ENCODE measurements at regions not wholly inside any gene's neighbourhood (a gene's known extent, or its start where the extent isn't known, plus 50 kb on each side); places are given as distances from the start of the nearest gene placed in this dataset.
"Not testable (repeated sequence)": the region's sequence is repeated elsewhere in the genome, so short reads cannot be mapped to it uniquely, and the experiment has no call there.

- no TSS peak for BruUV-seq (replicated peaks)
- Mint-ChIP-seq H3K27me3 (ENCODE audit: unreplicated experiment) (no peaks in the 10 kb centered on the region), H3K36me3 (ENCODE audit: insufficient read depth, unreplicated experiment) (no peaks in the 10 kb centered on the region), H3K27ac (ENCODE audit: unreplicated experiment) (no peak overlapping the region), H3K9me3 (ENCODE audit: low read depth, unreplicated experiment) (no peaks in the 10 kb centered on the region), H3K4me1 (ENCODE audit: low read depth, unreplicated experiment) (no peaks in the 10 kb centered on the region), H3K4me3 (ENCODE audit: low read depth, unreplicated experiment) (no peak overlapping the region)
- TF ChIP-seq CTCF (IDR thresholded peaks at IDR 0.05; ENCODE audit: unreplicated experiment) = no peak
- DNase-seq = no peak
- intact Hi-C loops (cut with micrococcal nuclease; ENCODE audit: unreplicated experiment) = no loop called here
- CTCF ChIA-PET = no interaction called here
Observed at GRCh38 chr2:221893501-221893900, 321.4 kb upstream of the EPHA4 start.

GRCh38 chr2:221892006-221892405, 319.9 kb upstream of the EPHA4 start:
- CTCF ChIA-PET; H3K4me1 Mint-ChIP-seq (ENCODE audit: low read depth, unreplicated experiment); H3K27ac Mint-ChIP-seq (ENCODE audit: unreplicated experiment): not testable (repeated sequence)

GRCh38 chr2:221883976-221884375, 311.9 kb upstream of the EPHA4 start:
- no TSS peak for BruUV-seq (replicated peaks)

More at GRCh38 chr2:221892006-221892405, 319.9 kb upstream of the EPHA4 start:
- DNase-seq; H3K9me3 Mint-ChIP-seq (ENCODE audit: low read depth, unreplicated experiment); H3K27me3 Mint-ChIP-seq (ENCODE audit: unreplicated experiment); H3K36me3 Mint-ChIP-seq (ENCODE audit: insufficient read depth, unreplicated experiment); intact Hi-C loops (cut with micrococcal nuclease; ENCODE audit: unreplicated experiment); H3K4me3 Mint-ChIP-seq (ENCODE audit: low read depth, unreplicated experiment); BruUV-seq (replicated peaks): not testable (repeated sequence)

GRCh38 chr2:221876016-221876415, 303.9 kb upstream of the EPHA4 start:
- Mint-ChIP-seq H3K36me3 (ENCODE audit: insufficient read depth, unreplicated experiment) (no peaks in the 10 kb centered on the region), H3K9me3 (ENCODE audit: low read depth, unreplicated experiment) (no peaks in the 10 kb centered on the region), H3K4me1 (ENCODE audit: low read depth, unreplicated experiment) (no peaks in the 10 kb centered on the region), H3K27me3 (ENCODE audit: unreplicated experiment) (no peaks in the 10 kb centered on the region), H3K27ac (ENCODE audit: unreplicated experiment) (no peak overlapping the region), H3K4me3 (ENCODE audit: low read depth, unreplicated experiment) (no peak overlapping the region)
- no peak for TF ChIP-seq CTCF (IDR thresholded peaks at IDR 0.05; ENCODE audit: unreplicated experiment)
- no TSS peak for BruUV-seq (replicated peaks)
- CTCF ChIA-PET = no interaction called here
- intact Hi-C loops (cut with micrococcal nuclease; ENCODE audit: unreplicated experiment) = no loop called here
- DNase-seq = no peak

More at GRCh38 chr2:221883976-221884375, 311.9 kb upstream of the EPHA4 start:
- DNase-seq = no peak
- H3K27me3 Mint-ChIP-seq (ENCODE audit: unreplicated experiment) = no peaks in the 10 kb centered on the region
- no peak overlapping the region for H3K4me3 Mint-ChIP-seq (ENCODE audit: low read depth, unreplicated experiment)
- CTCF ChIA-PET = no interaction called here
- intact Hi-C loops (cut with micrococcal nuclease; ENCODE audit: unreplicated experiment) = no loop called here
- no peak for TF ChIP-seq CTCF (IDR thresholded peaks at IDR 0.05; ENCODE audit: unreplicated experiment)
- no peaks in the 10 kb centered on the region for H3K36me3 Mint-ChIP-seq (ENCODE audit: insufficient read depth, unreplicated experiment)
- H3K27ac Mint-ChIP-seq (ENCODE audit: unreplicated experiment) = no peak overlapping the region
- no peaks in the 10 kb centered on the region for H3K4me1 Mint-ChIP-seq (ENCODE audit: low read depth, unreplicated experiment)
- peaks cover 8% of the 10 kb centered on the region for H3K9me3 Mint-ChIP-seq (ENCODE audit: low read depth, unreplicated experiment)

GRCh38 chr2:221874444-221874843, 302.3 kb upstream of the EPHA4 start:
- H3K9me3 Mint-ChIP-seq (ENCODE audit: low read depth, unreplicated experiment) = no peaks in the 10 kb centered on the region
- H3K4me1 Mint-ChIP-seq (ENCODE audit: low read depth, unreplicated experiment) = no peaks in the 10 kb centered on the region
- DNase-seq = no peak
- intact Hi-C loops (cut with micrococcal nuclease; ENCODE audit: unreplicated experiment) = no loop called here
- no peaks in the 10 kb centered on the region for H3K36me3 Mint-ChIP-seq (ENCODE audit: insufficient read depth, unreplicated experiment)
- CTCF ChIA-PET = no interaction called here
- TF ChIP-seq CTCF (IDR thresholded peaks at IDR 0.05; ENCODE audit: unreplicated experiment) = no peak
- H3K27ac Mint-ChIP-seq (ENCODE audit: unreplicated experiment) = no peak overlapping the region
- no peaks in the 10 kb centered on the region for H3K27me3 Mint-ChIP-seq (ENCODE audit: unreplicated experiment)
- no peak overlapping the region for H3K4me3 Mint-ChIP-seq (ENCODE audit: low read depth, unreplicated experiment)
- BruUV-seq (replicated peaks) = no TSS peak

Measured in Calu3 (cell line).